MM.1S (cell line): ENCODE measurements at regions not wholly inside any gene's neighbourhood (a gene's known extent, or its start where the extent isn't known, plus 50 kb on each side); places are given as distances from the start of the nearest gene placed in this dataset.

Experiments used
- DNase-seq: peaks from one replicate; pipeline ENCODE4 v3.0.0-alpha.2; 2015
- H2AFZ ChIP-seq: fragments of 300-600 bp; sonication (generic); 2 replicates; pipeline ENCODE4 v1.6.0; 2016; ENCODE audit warnings: antibody characterized with exemption, low read length
- H3F3A ChIP-seq: fragments of 300-600 bp; sonication (generic); 2 replicates; pipeline ENCODE4 v1.6.1; 2016; ENCODE audit warnings: mild to moderate bottlenecking, antibody characterized with exemption, low read length, moderate library complexity, mixed read lengths; ENCODE audit not compliant: insufficient read depth
- H3K27ac ChIP-seq: fragments of 300-600 bp; sonication (generic); 2 replicates; pipeline ENCODE4 v1.5.1; 2016; ENCODE audit warnings: mild to moderate bottlenecking, low read length
- H3K27me3 ChIP-seq: fragments of 300-600 bp; sonication (generic); replicated peaks from 2 replicates; pipeline ENCODE4 v1.6.0; 2016; ENCODE audit warnings: low read length; ENCODE audit not compliant: insufficient read depth
- H3K36me3 ChIP-seq: fragments of 300-600 bp; sonication (generic); replicated peaks from 2 replicates; pipeline ENCODE4 v1.6.1; 2016; ENCODE audit warnings: mild to moderate bottlenecking, low read length, mixed read lengths; ENCODE audit not compliant: insufficient read depth
- H3K4me1 ChIP-seq: fragments of 300-600 bp; sonication (generic); 2 replicates; pipeline ENCODE4 v1.6.1; 2016; ENCODE audit warnings: low read length, mixed read lengths
- H3K4me2 ChIP-seq: fragments of 300-600 bp; sonication (generic); 2 replicates; pipeline ENCODE4 v1.6.0; 2016; ENCODE audit warnings: low read depth, low read length
- H3K4me3 ChIP-seq: fragments of 300-600 bp; sonication (generic); 2 replicates; pipeline ENCODE4 v1.5.1; 2016; ENCODE audit warnings: low read length, mixed read lengths
- H3K79me2 ChIP-seq: fragments of 300-600 bp; sonication (generic); 2 replicates; pipeline ENCODE4 v1.6.1; 2016; ENCODE audit warnings: mixed run types, low read length, mixed read lengths
- H3K9ac ChIP-seq: fragments of 300-600 bp; sonication (generic); 2 replicates; pipeline ENCODE4 v1.6.1; 2016; ENCODE audit warnings: low read length, mixed read lengths
- H3K9me2 ChIP-seq: fragments of 300-600 bp; sonication (generic); replicated peaks from 2 replicates; pipeline ENCODE4 v1.6.1; 2016; ENCODE audit warnings: mild to moderate bottlenecking, low read length, mixed read lengths; ENCODE audit not compliant: insufficient read depth
- H3K9me3 ChIP-seq: fragments of 300-600 bp; sonication (generic); replicated peaks from 2 replicates; pipeline ENCODE4 v1.6.1; 2016; ENCODE audit warnings: mild to moderate bottlenecking, low read length, mixed read lengths; ENCODE audit not compliant: insufficient read depth
- H4K20me1 ChIP-seq: fragments of 300-600 bp; sonication (generic); 2 replicates; pipeline ENCODE4 v1.6.1; 2016; ENCODE audit warnings: mild to moderate bottlenecking, low read length, moderate library complexity, mixed read lengths; ENCODE audit not compliant: insufficient read depth
- CTCF ChIP-seq: fragments of 300-600 bp; sonication (generic); IDR thresholded peaks from 2 replicates; pipeline ENCODE4 v1.5.1; 2016; ENCODE audit warnings: antibody characterized with exemption, low read length, mixed read lengths
- EZH2 ChIP-seq: fragments of 300-600 bp; sonication (generic); optimal IDR thresholded peaks from 2 replicates; pipeline ENCODE3; 2017; ENCODE audit warnings: low read depth, mild to moderate bottlenecking, antibody characterized with exemption, low read length, mixed read lengths
- EZH2phosphoT487 ChIP-seq: fragments of 300-600 bp; sonication (generic); IDR thresholded peaks from 2 replicates; pipeline ENCODE4 v1.6.1; 2018; ENCODE audit warnings: antibody characterized with exemption, low read length

- Histone ChIP-seq H3K9ac (no peak overlapping the region), H3K4me3 (no peak overlapping the region), H2AFZ (no peak overlapping the region), H3K9me2 (no peaks in the 10 kb centered on the region), H3K36me3 (no peaks in the 10 kb centered on the region), H3K27me3 (no peaks in the 10 kb centered on the region), H3F3A (no peaks in the 10 kb centered on the region), H3K4me2 (no peak overlapping the region), H4K20me1 (no peaks in the 10 kb centered on the region), H3K79me2 (no peaks in the 10 kb centered on the region), H3K9me3 (no peaks in the 10 kb centered on the region), H3K27ac (no peak overlapping the region), H3K4me1 (no peaks in the 10 kb centered on the region)
- DNase-seq = no peak
- TF ChIP-seq EZH2 (no peak), CTCF (no peak), EZH2phosphoT487 (no peak)
Observed at GRCh38 chr3:79866162-79866561, 98.4 kb upstream of the ROBO1 start.

GRCh38 chr3:79864077-79864476 lies 96.3 kb upstream of the ROBO1 start:
- no peaks in the 10 kb centered on the region for H3K36me3 ChIP-seq
- H3K9me2 ChIP-seq = no peaks in the 10 kb centered on the region
- H3K4me1 ChIP-seq = no peaks in the 10 kb centered on the region
- TF ChIP-seq CTCF (no peak), EZH2 (no peak), EZH2phosphoT487 (no peak)
- H3K4me3 ChIP-seq = no peak overlapping the region
- H2AFZ ChIP-seq = no peak overlapping the region
- no peaks in the 10 kb centered on the region for H3K27me3 ChIP-seq
- H3K9ac ChIP-seq = no peak overlapping the region
- no peaks in the 10 kb centered on the region for H3K79me2 ChIP-seq
- H3K27ac ChIP-seq = no peak overlapping the region
- no peak overlapping the region for H3K4me2 ChIP-seq
- no peaks in the 10 kb centered on the region for H3K9me3 ChIP-seq
- no peak for DNase-seq
- no peaks in the 10 kb centered on the region for H3F3A ChIP-seq
- no peaks in the 10 kb centered on the region for H4K20me1 ChIP-seq

GRCh38 chr3:79848876-79849275 lies 81.1 kb upstream of the ROBO1 start:
- H3K36me3 ChIP-seq = no peaks in the 10 kb centered on the region
- H3K27ac ChIP-seq = no peak overlapping the region
- no peaks in the 10 kb centered on the region for H4K20me1 ChIP-seq
- H3K4me2 ChIP-seq = no peak overlapping the region
- H3K4me3 ChIP-seq = no peak overlapping the region
- DNase-seq = no peak
- H3K79me2 ChIP-seq = no peaks in the 10 kb centered on the region
- 0 out of 2 replicates have a peak, but pooled peaks cover 3% of the 10 kb centered on the region for H3K4me1 ChIP-seq
- H3K9me3 ChIP-seq = no peaks in the 10 kb centered on the region
- H3K9me2 ChIP-seq = no peaks in the 10 kb centered on the region
- H3K27me3 ChIP-seq = no peaks in the 10 kb centered on the region
- TF ChIP-seq EZH2 (no peak), EZH2phosphoT487 (no peak), CTCF (no peak)
- H2AFZ ChIP-seq = no peak overlapping the region
- no peaks in the 10 kb centered on the region for H3F3A ChIP-seq
- no peak overlapping the region for H3K9ac ChIP-seq
